ENCODE measurements at regions not wholly inside any gene's neighbourhood (a gene's known extent, or its start where the extent isn't known, plus 50 kb on each side); places are given as distances from the start of the nearest gene placed in this dataset.
"Not testable (repeated sequence)": the region's sequence is repeated elsewhere in the genome, so short reads cannot be mapped to it uniquely, and the experiment has no call there.

DNA sequence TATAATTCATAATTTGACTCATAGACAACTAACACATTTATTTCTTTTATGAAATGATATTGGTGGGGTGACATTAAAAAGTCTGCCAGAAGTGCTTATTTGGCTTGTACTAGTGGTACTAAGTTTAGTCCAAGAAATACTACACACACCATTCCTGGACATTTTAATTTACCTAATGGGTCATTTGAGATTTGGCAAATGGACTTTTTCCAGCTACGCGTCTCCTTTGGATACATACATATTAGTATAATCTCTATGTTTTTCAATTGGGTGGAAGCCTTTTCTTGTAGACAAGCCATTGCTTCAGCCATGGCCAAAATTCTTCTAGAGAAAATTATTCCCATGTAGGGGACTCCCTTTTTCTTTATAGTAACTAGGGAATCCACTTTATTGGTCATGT is 968.5 kb downstream of the C4orf33 start:
- DNase-seq (ENCODE audit: low read depth), result no peak

DNA sequence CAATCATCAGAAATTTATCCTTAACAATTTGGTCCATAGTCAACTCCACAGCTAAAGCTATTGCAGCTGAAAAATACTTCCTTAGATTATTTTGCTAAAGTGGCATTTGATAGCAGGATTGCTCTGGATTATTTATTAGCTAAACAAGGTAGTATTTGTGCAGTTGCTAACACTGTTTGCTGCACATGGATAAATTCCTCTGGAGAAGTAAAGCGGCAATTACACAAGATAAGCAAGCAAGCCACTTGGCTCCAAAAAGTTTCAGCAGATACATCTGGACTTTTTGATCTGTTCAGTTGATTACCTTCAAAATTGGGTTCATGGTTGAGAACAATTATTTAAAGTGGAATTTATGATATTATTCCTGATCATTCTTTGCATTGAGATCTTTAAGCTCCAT is 971.5 kb downstream of the C4orf33 start:
- DNase-seq (ENCODE audit: low read depth), result no peak

DNA sequence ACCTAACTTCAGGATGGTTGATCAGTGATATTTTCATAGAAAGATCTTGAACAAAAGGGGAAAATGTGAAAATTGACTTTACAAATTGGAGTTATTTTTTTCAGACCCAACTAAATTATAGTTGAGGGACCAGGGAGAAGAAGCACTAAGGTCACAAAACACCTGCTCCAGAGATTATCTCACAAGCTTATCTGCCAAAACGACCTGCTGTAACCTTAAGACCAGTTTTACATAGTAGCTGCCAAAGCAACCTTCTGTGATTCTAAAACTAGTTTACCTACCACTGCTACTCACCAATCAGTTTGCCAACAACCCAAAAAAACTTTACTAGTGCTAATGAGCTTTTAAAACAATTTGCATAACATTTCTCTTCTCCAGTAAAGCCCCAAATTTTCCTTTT is 972.1 kb downstream of the C4orf33 start:
- no peak for DNase-seq (ENCODE audit: low read depth)

DNA sequence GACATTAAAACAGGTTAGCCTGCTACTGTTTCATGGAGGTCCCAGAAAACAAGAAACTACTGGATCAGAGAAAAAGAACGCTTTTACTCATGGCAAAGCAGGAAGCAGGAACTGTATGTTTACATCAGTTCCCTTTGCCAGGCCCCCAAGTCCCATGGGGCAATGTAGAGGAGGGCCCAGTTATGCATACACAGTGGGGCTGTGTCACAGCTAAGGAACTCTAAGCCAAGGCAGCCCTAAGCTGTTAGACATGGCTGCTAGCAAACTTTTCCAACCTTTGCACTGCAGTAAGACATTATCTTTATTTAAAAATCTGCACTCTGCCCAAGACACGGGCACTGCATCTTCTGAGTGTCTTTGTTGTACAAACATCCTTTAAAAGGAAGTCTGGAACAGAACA is 975.8 kb downstream of the C4orf33 start:
- no peak for DNase-seq (ENCODE audit: low read depth)

DNA sequence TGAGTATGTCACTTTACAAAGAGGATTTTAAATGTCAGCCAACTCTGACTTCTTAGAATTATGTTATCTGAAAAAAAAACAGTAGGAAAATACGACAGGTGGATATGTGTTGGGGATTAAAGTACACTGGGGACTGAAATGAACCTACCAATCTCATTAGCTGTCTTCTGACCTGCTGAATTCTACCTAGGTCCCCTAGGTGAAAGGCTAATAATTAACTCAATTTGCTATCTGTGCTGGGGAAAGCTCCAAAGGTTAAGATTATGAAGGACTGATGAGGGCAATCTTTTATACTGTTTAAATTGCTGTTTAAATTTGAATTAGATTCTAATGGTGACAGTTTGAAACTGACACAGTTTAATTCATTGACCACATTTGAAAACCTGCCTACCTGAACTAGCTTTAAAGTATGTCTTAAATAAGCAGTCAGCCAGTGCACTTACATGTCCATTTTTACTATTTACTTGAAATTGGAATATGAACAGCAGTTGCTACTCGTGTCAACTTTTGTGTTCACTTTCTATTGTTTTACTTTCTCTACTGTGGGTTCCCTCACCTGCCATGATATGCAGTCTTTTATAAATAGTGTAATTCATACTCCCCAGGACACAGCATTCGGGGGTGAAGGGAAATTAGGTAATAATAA is 977.3 kb downstream of the C4orf33 start:
- DNase-seq (ENCODE audit: low read depth), result no peak

DNA sequence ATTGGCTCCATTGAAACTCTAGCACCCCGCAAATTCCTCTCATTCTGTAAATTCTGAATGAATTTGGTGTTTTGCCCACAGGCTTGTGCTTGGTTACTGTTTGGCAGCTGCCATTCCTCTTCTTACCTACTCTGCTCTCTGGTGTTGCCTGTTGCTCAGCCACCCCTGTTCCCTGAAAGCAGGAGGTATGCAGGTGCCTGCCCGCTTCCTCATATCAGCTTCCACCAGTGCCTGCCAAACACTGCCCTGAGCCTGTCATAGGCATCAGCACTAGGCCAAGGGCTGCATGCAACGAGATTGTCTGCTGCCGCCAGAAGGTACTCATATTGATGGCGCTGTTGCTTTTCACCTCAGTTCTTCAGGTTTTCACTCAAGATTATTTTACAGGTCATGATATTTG is 978.1 kb downstream of the C4orf33 start:
- DNase-seq (ENCODE audit: low read depth), result no peak

DNA sequence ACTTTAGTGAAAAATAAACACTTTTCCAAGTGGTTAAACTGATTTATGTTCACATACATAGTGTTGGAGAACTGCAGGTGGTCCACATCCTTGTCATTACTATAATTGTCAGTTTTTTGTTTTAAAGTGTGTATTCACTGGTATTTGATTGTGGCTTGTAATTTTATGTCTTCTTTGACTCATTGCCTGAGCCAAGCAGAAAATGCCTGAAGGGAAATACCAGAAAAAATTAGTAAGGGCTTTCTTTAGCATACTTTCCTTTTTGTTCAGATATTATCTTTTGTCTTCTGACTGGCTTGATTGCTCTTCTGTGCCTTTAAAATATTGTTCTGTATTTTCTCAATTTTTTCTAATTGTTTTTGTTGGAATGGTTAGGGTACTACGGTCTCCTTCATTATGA is 981.3 kb downstream of the C4orf33 start:
- peak; percentile 78 for DNase-seq (ENCODE audit: low read depth)

DNA sequence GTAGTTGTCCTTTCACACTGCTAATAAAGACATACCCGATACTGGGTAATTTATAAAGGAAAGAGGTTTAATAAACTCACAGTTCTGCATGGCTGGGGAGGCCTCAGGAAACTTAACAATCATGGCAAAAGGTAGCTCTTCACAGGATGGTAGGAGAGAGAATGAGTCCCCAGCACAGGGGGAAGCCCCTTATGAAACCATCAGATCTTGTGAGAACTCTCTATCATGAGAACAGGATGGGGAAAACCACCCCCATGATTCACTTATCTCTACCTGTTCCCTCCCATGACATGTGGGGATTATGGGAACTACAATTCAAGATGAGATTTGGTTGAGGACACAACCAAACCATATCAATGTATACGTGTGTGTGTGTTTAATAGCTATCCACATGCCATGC is 983.1 kb downstream of the C4orf33 start:
- DNase-seq (ENCODE audit: low read depth), result not testable (repeated sequence)

DNA sequence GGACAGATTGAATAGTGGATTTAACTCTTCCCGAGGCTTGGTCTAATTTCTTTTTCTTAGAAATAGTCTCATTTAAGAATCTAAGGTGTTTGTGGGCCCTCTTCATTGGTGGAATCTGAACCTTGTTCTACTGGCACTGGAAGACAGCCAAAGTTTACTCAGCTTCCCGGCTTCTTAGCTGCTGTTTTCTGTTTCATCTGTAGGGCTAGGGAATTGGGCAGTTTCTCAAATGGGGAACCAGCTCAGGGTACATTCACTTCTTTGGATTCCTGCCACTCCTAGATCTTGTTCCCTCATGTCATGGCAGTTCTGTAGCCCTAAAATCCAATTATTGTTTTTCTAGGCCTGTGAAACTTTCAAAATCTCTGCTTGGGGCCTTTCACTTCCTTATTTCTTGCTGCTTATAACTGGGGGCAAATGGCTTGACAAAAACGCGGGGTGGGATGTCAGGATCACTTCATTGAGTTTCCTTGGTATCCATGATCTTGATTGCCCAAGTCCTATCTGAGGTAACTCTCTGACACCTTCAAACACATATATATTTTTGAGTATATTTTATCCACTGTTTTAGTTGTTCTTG is 985.0 kb downstream of the C4orf33 start:
- DNase-seq (ENCODE audit: low read depth), result peak; percentile 57

DNA sequence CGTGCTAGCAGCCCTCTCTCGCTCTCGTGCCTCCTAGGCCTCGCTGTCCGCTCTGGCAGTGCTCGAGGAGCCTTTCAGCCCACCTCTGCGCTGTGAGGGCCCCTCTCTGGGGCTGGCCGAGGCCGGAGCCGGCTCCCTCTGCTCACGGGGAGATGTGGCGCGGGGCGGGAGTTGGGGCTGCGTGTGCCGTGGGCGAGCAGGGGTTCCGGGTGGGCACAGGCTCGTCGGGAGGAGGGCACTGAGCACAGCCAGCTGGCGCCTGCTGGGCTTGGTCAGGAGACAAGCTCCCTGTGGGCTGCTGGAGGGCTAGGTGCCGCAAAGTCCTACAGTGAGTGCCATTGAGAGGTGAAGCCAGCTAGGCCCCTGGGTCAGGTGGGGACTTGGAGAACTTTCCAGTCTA is 994.5 kb downstream of the C4orf33 start:
- DNase-seq (ENCODE audit: low read depth), result no peak

DNA sequence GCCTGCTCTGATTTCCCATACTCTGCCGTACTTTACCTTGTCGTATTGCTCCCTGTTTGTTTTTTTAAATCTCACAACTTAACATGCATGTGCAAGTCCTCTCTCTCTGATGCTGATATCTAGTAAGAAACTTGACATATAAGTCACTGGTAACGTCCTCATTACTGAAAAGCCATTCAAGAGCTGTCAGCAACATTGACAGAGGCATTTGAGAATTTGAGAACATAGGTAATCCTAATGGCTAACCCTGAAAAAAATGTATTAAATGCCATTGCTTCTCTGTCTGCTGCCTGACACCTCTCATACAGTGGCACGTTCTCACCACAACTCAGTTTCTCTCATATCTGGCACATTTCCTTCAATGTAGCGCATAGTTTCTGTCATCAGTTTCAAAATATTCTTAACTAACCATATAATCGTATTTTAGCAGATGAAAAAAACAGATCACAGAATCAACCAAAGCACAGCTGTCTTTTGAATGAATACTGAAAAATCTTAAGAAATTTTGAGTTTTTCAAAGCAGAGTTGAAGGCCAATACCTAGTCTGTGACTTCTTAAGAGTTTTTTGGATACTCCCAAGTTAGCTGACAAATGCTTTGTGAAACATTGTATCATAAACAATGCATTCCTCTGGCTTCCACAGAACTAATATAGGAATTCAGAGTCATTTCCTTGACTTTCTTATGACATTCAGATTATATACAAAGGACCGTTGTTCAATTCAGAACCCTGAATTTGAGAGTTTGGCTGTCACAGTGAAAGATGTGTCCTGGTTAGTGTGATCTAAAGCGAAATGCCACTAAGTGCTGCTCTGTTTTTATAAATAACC is 996.4 kb downstream of the C4orf33 start:
- DNase-seq (ENCODE audit: low read depth), result no peak

DNA sequence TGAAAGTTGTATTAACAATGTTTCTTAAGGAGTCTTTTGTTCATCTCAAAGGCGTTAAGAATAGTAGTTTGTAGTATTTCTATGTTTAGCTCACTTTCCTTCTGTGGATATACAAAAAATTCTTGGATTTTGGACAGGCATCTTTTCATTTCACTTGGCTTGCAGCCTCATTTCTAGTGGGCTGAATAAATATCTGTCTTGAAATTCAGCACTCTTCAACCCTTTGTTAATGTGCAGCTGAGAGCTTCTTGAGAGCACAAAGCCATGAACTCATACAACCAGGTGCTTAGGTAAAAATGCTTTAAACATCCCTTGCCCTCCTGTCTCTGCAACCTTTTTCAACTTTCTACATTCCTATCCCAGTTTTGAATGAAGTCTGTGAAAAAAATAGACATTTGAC is 1003.2 kb downstream of the C4orf33 start:
- DNase-seq (ENCODE audit: low read depth), result no peak

DNA sequence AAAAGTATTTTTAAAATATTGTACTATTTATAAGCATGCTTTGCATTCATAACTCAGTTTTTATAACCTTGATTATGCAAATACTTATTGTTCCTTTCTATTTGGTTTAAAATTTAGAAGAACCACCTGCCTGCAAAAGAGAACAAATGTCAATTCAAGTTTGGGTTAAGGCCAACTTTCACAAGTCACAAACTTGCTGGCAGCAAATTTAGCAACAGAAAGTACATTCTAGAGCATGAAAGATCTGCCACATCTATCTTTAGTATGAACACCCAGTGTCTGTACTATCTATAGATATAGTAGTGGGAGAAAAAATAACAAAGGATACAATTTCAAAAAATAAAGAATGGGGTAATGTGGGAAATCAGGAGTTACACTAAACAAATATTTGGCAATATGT is 1014.2 kb downstream of the C4orf33 start:
- DNase-seq (ENCODE audit: low read depth), result no peak

DNA sequence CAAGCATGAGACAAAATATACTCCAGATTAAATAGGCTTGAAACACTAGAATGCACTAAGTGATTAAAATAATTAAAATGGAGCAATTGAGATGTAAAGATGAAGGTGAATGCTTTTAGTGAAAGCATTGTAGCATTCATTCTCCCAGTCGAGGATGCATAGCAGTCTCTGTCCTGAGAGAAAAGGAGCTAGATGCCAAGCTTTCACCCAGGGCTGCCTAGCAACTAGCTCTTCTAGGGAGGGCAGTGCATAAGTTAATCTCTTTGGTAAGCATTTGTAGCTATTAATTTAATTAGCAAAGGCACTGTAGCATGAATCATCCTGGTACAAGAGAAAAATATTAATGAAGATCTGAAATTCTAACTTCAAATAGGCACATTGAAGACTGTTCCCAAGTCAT is 1014.8 kb downstream of the C4orf33 start:
- no peak for DNase-seq (ENCODE audit: low read depth)

DNA sequence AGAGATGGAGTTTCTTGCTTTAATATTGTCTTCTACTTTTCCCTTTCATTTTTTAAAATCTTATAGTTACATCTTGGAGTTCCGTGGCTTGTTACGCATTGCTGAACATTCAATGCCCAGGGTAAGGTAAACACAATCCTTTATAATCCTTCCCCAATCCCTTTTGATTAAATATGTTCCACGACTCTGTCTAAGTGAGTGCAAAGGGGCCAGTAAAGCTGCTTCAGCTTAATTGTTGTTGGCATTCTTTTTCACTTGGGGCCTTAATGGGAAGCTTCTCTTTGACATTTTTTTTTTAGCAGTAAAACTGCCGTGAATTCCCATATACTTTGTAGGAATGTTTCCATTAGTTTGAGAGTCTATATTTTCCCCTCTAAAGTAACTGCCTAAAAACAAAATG is 1028.1 kb downstream of the C4orf33 start:
- no peak for DNase-seq (ENCODE audit: low read depth)

DNA sequence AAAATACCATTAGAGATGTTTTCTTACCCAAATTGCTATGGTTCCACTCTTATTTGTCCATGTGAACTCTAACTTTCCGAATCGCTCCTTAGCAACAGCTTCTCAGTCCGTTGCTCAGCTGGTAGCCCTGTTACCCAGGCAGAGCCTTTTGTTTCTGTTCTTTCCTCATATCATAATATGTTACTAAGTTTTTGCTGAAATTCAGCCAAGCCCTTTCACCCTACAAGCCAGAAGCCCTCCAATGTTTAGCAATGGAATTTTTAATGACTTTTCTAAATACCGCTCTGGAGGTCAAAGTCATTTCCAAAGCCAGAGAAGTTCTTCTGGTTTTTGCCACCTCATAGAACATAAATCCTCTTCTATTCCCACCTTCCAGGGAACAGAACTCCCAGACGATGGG is 1029.5 kb downstream of the C4orf33 start:
- peak; percentile 26 for DNase-seq (ENCODE audit: low read depth)

DNA sequence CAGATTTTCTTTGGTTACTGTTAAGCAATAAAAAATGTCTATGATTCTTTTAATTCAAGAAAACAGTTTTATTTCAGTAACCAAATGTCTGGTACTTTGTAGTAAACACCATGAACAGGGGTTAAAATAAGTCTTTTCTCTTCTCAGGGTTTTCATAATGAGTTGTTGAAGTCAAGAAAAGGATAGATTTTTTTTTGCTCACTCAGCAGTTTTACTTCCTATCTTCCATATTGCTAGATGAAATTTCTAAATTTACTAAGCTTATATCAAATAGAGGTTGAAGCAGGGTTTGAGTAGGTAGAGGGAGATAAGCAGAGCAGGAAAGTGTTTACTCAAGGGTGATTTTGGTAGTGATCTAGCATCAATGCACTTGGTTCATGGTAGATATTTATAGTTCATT is 1031.3 kb downstream of the C4orf33 start:
- DNase-seq (ENCODE audit: low read depth), result no peak

DNA sequence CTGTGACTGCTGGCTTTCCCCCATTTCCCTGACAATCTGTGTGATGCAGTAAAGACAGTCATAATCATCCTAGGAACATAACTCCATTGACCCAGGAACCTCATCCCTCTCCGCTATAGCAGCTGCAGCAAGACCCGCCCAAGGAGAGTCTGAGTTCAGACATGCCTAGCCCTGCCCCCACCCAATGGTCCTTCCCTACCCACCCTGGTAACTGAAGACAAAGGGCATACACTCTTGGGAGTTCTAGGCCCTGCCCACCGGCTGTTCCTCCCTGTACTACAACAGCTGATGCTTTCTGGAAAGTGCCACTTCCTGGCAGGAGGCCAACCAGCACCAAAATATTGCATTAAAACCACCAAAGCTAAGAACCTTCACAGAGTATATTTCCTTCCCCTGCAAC is 1035.6 kb downstream of the C4orf33 start:
- DNase-seq (ENCODE audit: low read depth), result no peak

DNA sequence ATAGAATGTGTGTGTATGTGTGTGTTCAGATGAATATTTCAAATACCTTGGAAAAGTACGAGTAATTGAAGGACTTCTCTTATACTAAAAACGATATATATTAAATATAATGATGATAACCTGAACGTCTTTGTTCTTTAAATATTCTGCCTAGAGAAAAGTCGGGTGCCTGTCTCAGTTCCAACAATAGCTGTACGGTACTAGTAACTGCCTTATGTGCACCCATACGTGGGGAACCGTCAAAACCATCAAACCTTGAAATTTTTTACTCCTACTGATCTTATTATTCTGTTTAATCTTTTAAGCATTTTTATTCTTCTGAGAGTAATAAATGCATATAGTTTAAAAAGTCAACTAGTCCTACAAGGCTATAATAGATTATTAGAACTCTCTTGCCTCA is 1045.7 kb downstream of the C4orf33 start:
- DNase-seq (ENCODE audit: low read depth), result no peak

DNA sequence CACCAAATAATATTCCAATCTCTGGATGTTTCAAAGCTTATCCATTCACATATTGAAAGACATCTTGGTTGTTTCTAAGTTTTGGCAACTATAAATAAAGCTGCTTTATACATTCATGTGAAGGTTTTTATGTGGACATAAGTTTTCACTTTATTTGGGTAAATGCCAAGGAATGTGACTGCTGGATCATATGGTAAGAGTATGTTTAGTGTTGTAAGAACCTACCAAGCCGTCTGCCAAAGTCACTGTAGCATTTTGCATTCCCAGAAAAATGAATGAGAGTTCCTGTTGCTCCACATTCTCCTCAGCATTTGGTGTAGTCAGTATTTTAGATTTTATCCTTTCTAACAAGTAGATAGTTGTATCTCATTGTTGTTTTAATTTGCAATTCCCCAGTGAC is 1047.7 kb downstream of the C4orf33 start:
- DNase-seq (ENCODE audit: low read depth), result no peak

DNA sequence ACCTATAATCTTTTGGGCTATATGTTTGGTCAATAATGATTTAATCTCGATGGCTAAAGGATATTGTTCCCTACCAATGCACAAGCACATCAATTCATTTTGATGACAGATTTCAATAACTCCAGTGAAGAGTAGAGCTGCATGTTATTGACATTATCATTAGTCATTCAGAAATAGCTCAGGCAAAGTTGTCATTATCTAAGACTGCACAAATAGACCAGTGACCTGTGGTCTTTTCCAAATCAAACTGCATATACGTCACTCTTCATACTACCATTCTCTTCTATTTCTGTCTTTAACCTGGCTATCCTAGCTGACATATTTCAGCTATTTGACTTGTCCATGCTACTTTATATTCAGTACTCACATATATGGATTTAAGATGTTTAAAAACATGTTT is 1050.8 kb downstream of the C4orf33 start:
- DNase-seq (ENCODE audit: low read depth), result no peak

DNA sequence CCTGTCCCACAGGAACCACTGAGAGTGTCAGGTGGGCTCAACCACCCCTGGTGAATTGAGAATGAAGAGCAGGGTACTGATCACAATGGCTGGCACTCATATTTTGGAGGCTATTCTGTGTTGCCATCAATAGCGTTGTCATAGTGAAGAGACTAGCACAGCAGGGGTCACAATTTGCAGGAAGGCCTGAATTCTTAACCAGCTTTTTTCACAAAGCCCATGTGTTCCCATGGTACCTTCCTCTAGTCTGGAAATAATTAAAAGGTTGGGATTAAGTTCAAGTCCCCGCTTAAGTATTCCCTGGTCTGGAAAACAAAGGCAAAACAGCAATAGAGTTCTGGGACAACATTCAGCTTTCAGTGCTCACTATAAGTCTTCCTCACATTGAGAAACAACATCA is 1051.7 kb downstream of the C4orf33 start:
- no peak for DNase-seq (ENCODE audit: low read depth)

DNA sequence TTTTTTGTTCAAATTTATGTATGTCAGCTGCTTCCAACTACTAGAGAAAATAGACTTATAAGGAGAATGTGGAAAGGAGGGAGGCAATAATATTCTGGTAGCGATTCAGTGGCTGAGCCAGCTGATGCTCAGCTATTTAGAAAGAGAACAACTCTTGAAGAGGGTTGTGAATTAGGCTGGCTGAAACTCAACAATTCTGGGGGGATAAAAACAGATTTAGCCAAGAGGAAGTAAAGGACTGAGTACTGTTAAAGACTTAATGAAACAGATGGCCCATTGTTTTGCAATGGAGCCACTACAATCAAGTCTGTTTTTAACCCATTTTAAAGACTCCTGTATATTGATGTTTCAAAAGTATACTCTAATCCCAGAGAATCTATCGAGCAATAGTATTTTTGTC is 1058.9 kb downstream of the C4orf33 start:
- no peak for DNase-seq (ENCODE audit: low read depth)

Data from renal cortical epithelial cell (primary cell).